GM19463 (cell line): ENCODE measurements at regions not wholly inside any gene's neighbourhood (a gene's known extent, or its start where the extent isn't known, plus 50 kb on each side); places are given as distances from the start of the nearest gene placed in this dataset.

ENCODE experiments used
- ATAC-seq: cut with Tn5 transposase; IDR thresholded peaks from one replicate; pipeline ENCODE4 v1.9.1; 2021; ENCODE audit warnings: mild to moderate bottlenecking, moderate library complexity; ENCODE audit not compliant: unreplicated experiment

DNA sequence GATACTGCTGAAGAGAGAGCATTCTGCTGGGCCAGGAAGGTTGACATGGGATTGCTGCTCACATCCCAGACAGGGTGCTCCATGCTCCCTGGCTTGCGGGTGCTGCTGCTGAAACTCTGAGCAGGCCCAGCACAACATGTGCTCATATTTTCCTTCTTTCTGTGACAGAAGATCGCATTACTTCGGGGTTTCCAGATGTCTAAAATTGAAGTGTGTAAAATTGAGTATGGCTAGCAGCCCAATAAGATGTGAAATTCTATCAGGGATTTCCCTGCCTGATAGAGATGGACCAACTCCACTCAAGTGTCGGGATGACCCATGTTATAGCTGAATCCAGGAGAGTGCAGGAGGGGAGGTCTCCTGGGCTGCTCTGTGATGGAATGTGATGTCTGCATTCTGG is 55.6 kb upstream of the KL start:
- no peak for ATAC-seq

DNA sequence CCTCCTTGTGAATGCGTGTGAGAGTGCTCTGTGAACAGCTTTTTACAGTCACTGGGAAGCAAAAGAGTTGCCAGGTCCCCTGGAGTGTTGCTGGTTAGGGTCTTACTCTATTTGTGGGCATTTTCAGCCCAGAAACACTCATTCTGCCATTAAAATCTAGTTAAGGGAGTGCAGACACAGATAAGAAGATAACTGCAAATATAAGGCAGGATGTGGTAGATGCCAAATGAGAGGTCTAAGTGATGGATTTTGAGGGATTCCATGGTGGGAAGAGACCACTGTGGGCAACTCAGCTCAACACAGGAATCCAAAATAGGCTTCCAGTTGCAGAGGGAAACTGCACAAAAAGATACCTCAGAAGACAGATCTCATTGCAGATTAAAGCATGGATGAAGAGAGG is 54.5 kb upstream of the KL start:
- no peak for ATAC-seq

DNA sequence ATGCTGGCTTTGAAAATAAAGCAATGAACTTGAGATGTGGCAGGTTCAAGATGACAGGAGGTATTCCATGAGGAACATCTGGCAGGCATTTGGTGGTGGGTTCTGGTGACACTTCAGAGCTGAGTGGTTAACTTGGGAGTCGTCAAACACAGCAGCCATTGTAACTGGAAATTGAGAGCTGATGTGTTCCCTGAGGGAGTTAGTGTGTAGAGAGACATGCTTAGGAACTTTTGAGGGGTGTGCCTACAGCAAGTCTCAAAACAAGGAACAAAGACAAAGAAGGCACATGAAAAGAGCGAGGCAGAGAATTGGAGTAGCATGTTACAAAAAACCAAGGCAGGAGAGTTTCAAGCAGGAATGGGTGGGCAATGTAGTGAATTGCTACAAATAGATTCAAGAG is 53.9 kb upstream of the KL start:
- ATAC-seq = no peak

DNA sequence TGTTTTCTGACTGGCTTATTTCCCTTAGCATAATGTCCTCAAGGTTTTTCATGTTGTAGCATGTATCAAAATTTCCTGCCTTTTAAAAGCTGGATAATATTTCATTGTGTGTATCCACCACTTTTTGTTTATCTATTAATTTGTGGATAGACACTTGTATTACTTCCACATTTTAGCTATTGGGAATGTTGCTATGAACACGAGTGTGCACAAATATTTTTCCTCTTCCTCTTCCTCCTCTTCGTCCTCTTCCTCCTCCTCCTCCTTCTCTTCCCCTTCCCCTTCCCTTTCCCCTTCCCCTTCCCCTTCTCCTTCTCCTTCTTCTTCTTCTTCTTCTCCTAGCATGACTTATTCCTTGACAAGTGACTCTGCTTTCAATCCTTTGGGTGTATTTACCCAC is 51.2 kb upstream of the KL start:
- ATAC-seq = no peak
